Activated effector memory CD4-positive, alpha-beta T cell treated with anti-CD3 and anti-CD28 coated beads, Interleukin-2, amount 50 U/mL, for 16 hours (primary cell): ENCODE measurements at regions not wholly inside any gene's neighbourhood (a gene's known extent, or its start where the extent isn't known, plus 50 kb on each side); places are given as distances from the start of the nearest gene placed in this dataset.

Source experiments
- DNase-seq: peaks from one replicate; pipeline ENCODE4 v3.0.0-alpha.2; 2020

DNA sequence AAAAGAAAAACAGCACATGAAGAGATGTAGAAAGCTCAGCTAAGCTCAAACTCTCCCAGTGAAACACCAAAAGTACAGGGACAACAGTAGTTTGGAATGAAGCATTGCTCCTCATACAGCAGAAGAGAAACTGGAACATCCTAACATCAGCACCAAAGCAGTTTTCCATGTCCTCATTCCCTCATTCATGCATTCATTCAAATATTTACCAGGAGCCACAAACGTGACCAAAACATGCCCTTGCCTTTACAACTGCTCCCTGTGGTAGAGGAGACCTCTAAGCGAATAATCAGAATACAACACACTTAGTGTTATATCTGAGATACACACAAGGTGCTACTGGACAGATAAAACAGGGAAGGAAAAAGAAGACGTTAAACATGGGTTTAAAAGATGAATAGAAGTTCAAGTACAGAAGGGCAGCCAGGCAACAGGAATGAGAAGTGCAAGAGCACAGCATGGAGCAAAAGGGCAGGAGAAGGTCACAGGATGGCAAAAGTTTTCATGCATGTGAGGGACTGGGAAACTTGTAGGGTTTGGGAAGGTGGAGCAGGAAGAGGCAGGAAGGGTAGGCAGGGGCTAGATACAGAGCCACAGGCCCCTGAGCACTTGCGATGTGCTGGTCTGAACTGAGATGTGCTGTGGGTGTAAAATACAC lies 58.5 kb upstream of the LMCD1 start:
- no peak for DNase-seq

DNA sequence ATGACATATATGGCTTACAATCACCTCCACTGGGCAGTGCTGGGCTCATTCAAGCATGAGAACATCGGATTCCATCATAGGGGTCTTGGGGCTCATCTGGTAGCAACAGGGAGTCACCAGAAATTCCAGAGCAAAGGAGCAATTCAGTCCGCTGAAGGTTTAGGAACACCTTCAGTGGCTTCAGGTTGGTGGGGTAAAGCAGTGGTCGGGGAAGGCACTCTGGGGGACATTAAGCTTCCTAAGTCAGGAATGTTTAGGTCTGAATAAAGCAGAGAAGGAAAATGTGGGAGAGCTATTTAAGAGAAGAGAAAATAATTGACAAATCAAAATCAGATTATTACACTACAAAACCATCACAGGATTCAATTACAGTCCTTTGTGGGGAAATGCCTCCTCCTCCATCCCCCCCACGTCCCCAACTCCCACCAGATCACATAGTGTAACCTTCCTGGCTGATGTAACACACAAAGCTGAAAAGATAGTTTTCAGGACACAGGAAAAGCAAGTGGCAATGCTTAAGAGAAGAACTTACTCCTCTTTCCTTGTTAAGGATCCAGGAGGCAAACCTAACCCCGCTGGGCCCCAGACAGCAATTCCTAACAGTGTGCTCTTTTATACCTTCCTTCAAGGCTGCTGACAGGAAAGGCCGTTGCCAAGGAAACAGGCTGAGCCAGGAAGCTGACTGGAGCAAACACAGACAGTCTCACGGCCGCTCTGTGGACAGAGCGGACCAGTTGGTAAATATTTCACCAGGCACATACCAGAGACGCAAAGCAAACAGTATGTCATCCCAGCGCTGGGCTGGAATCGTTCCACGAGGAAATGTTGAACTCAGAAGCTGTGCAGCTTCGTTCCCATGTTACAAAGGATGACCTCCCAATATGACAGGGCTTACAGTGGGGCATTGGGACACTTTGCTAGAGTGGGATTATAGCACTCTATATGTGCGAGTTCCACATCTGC lies 57.5 kb upstream of the LMCD1 start:
- DNase-seq, result no peak

DNA sequence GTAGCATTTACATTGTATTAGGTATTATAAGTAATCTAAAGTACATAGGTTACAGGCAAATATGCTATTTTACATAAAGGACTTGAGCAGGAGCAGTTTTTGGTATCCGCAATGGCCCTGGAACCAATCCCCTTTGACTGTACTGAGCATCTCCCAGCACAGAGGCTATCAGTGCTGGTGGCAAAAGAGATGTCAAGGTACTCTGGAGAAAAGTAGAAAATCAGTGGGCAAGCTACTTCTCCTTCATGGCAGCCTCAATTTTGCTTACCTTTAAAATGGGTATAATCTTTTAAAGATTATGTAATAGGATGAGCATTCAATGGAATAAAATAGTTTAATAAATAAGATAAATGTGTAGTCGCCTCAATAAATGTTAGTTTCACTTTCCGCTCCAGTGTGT lies 56.7 kb upstream of the LMCD1 start:
- no peak for DNase-seq

DNA sequence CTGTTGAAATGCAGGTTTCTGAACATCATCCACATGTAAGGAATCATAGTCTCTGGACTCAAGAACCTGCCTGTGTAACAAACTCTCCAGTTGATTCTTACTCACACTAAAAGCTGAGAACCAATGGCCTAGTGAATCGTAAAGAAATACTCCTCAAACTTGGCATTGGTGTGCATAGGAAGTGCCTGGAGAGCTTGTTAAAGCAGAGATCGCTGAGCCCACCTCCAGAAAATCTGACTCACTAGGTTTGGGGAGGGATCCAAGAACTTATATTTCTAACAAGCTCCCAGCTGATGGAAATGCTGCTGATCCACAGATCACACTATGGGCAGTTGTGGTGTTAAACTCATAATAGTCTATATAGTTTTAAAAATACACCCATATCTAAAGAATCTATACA lies 55.8 kb upstream of the LMCD1 start:
- DNase-seq, result no peak

DNA sequence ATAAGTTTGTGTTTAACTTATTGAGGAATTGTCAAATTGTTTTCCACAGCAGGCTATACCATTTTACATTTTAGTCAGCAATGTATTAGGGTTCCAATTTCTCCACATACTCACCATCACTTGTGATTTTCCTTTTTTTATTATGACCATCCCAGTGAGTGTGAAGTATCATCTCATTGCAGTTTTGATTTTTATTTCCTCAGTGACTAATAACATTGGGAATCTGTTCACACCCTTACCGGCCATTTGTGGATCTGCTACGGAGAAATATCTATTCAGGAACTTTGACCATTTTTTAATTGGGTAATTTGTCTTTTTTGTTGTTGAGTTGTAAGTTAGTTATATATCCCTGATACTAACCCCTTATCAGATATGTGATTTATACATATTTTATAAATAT lies 54.8 kb upstream of the LMCD1 start:
- DNase-seq, result no peak

DNA sequence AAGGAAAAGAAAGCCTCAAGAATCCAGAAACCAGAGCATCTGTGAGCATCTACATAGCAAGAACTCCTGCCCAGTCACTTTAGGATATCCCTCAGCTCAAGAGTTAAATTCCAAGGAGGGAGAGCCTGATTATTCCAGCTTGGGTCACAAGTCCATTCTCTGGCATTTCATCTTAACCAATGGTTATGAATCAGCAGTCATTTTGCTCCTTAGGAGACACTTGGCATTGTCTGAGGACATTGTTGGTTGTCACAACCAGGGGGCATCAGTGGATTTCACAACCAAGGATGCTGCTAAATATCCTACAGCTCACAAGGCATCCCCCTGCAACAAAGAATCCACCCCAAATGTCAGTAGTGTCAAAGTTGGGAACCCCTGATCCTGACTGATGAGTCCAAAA lies 51.0 kb upstream of the LMCD1 start:
- DNase-seq, result no peak

DNA sequence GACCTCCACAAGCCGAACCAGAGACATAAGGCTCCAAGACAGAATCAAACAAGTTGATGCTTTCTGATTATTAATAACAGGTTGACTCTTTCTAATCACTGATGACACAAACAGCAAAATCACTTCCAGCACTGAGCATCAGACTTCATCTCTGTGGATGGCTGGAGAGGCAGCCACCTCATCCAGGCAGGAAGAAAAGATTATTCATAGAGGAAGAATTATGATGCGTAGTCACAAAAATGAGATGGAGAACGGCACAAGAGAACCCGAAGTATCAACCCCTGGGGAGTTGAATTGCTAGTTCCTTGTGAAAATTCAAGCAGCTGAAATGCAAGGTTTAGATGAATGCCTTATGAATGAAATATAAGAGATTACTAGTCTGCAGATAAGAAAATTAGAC lies 49.9 kb upstream of the LMCD1 start:
- no peak for DNase-seq
